Testis (tissue), 2 donors: ENCODE measurements at regions not wholly inside any gene's neighbourhood (a gene's known extent, or its start where the extent isn't known, plus 50 kb on each side); places are given as distances from the start of the nearest gene placed in this dataset.

Experiments used
- POLR2A ChIP-seq: fragments of 450-650 bp; IDR thresholded peaks from one replicate; pipeline ENCODE4 v1.6.1; 2017; ENCODE audit warnings: antibody characterized with exemption, mild to moderate bottlenecking, moderate library complexity
- TF ChIP-seq, protein P1 (sequence below), 3 experiments: fragments of 450-650 bp in 2 of 3; fragments of 200-600 bp in 1 of 3; sonication (generic) in 1 of 3; IDR thresholded peaks; one replicate each; pipeline ENCODE4 v1.5.1; 2016 to 2019; ENCODE audit warnings: antibody characterized with exemption in 3 of 3, mild to moderate bottlenecking in 2 of 3, moderate library complexity in 1 of 3

DNA sequence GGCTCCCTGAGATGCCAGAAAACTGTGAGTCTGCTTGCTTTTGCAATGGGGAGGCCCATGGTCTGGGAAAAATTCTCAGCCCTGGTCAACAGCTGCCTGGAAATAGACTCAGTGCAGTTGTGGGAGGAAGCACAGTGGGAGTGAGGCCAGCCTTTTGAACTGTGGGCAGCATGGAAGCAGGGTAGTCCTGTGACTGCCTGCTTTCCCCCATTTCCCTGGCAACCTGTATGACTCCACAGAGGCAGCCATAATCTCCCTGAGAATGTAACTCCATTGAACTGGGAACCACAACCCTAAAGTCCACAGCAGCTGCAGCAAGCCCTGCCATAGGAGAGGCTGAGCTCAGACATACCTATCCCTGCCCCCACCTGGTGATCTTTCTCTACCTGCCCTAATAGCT is 494.6 kb upstream of the FAT3 start:
- TF ChIP-seq, protein P1, sequence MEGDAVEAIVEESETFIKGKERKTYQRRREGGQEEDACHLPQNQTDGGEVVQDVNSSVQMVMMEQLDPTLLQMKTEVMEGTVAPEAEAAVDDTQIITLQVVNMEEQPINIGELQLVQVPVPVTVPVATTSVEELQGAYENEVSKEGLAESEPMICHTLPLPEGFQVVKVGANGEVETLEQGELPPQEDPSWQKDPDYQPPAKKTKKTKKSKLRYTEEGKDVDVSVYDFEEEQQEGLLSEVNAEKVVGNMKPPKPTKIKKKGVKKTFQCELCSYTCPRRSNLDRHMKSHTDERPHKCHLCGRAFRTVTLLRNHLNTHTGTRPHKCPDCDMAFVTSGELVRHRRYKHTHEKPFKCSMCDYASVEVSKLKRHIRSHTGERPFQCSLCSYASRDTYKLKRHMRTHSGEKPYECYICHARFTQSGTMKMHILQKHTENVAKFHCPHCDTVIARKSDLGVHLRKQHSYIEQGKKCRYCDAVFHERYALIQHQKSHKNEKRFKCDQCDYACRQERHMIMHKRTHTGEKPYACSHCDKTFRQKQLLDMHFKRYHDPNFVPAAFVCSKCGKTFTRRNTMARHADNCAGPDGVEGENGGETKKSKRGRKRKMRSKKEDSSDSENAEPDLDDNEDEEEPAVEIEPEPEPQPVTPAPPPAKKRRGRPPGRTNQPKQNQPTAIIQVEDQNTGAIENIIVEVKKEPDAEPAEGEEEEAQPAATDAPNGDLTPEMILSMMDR (IDR thresholded peaks at IDR 0.05): no peak
- no peak for TF ChIP-seq POLR2A
